PC-9 (cell line): ENCODE measurements at regions not wholly inside any gene's neighbourhood (a gene's known extent, or its start where the extent isn't known, plus 50 kb on each side); places are given as distances from the start of the nearest gene placed in this dataset.

Source experiments
- CTCF ChIP-seq: fragments of 200-600 bp; sonication (generic); conservative IDR thresholded peaks from 2 replicates; pipeline ENCODE4 v1.6.1; 2017; ENCODE audit warnings: mixed run types, antibody characterized with exemption, mild to moderate bottlenecking, moderate library complexity
- EZH2 ChIP-seq: fragments of 200-600 bp; sonication (generic); IDR thresholded peaks from 2 replicates; pipeline ENCODE4 v1.8.0; 2017; ENCODE audit warnings: antibody characterized with exemption, low read depth

GRCh38 chr17:14901376-14901775, 363.8 kb downstream of the PMP22 start:
- TF ChIP-seq CTCF (no peak), EZH2 (no peak)
